K562 (cell line): ENCODE measurements at regions not wholly inside any gene's neighbourhood (a gene's known extent, or its start where the extent isn't known, plus 50 kb on each side); places are given as distances from the start of the nearest gene placed in this dataset.
A peak's percentile ranks its signal among the peaks of the same experiment; 100 is the strongest.

Experiments
- ATAC-seq: fragments of 200-7000 bp; cut with Tn5 transposase; 3 replicates; pipeline ENCODE4 v1.9.1; 2020; ENCODE audit warnings: moderate library complexity
- BruUV-seq: library from RNA; stranded (reverse); fragments of 400-500 nt; replicated peaks from 2 replicates; lab custom pipeline; 2021; lab: Mats Ljungman, UMichigan
- CTCF ChIA-PET: fragments of 300-600 bp; formaldehyde crosslinking; extraction: SDS; loops from one replicate; lab custom pipeline; 2021; ENCODE audit warnings: low intra/inter-chr PET ratio; lab: Yijun Ruan, JAX
- POLR2A ChIA-PET: fragments of 300-600, 350-650 bp; sonication (Branson Sonifier 250); formaldehyde crosslinking; extraction: SDS; loops from one replicate; lab custom pipeline; 2021; ENCODE audit warnings: antibody characterized with exemption, inconsistent platforms; lab: Yijun Ruan, JAX
- DNase-seq, 4 experiments: peaks; one replicate each; pipeline versions ENCODE4 v3.0.0 to v3.0.0-alpha.2; 2011 to 2018; ENCODE audit warnings: low spot score in 3 of 4, mixed read lengths in 3 of 4; ENCODE audit errors: extremely low read depth in 1 of 4
- FAIRE-seq: peaks from 2 replicates; lab custom pipeline; 2011; peaks lifted over from hg19 to GRCh38; lab: Jason Lieb, UNC
- H2AFZ ChIP-seq: 2 replicates; pipeline ENCODE4 v1.6.0; 2011; ENCODE audit warnings: low read depth, low read length, control low read depth, inconsistent platforms
- H3K27ac ChIP-seq: fragments of 200-600 bp; 3 replicates; pipeline ENCODE4 v1.8.0; 2011; ENCODE audit warnings: low read depth, mild to moderate bottlenecking, control low read depth, inconsistent platforms, low read length, moderate library complexity, mixed read lengths; ENCODE audit errors: extremely low read depth
- H3K27me3 ChIP-seq, 2 experiments: fragments of 300-600 bp in 1 of 2; 2 replicates in 1 of 2; 3 replicates in 1 of 2; pipeline versions ENCODE4 v1.6.0 to v1.8.0; 2011; ENCODE audit warnings: inconsistent platforms in 2 of 2, low read length in 2 of 2, mild to moderate bottlenecking in 1 of 2, mixed read lengths in 1 of 2, moderate library complexity in 1 of 2; ENCODE audit not compliant: control insufficient read depth in 2 of 2, insufficient read depth in 2 of 2
- H3K36me3 ChIP-seq: fragments of 300-600 bp; 3 replicates; pipeline ENCODE4 v1.8.0; 2011; ENCODE audit warnings: mild to moderate bottlenecking, low read length, inconsistent platforms; ENCODE audit not compliant: control insufficient read depth, insufficient read depth
- H3K4me1 ChIP-seq, 2 experiments: fragments of 200-600 bp in 1 of 2; replicated peaks in 1 of 2; 2 replicates in 1 of 2; 3 replicates in 1 of 2; pipeline versions ENCODE4 v1.5.1 to v1.8.0; 2011; ENCODE audit warnings: inconsistent platforms in 2 of 2, low read length in 2 of 2, mild to moderate bottlenecking in 1 of 2, mixed read lengths in 1 of 2, moderate library complexity in 1 of 2; ENCODE audit not compliant: control insufficient read depth in 2 of 2, insufficient read depth in 2 of 2
- H3K4me2 ChIP-seq: 2 replicates; pipeline ENCODE4 v1.6.1; 2011; ENCODE audit warnings: low read length, control low read depth, inconsistent platforms, mixed read lengths; ENCODE audit not compliant: insufficient read depth
- H3K4me3 ChIP-seq: fragments of 200-600 bp; sonication (generic), shearing (Covaris generic); 2 replicates; pipeline ENCODE4 v1.5.1; 2016; ENCODE audit warnings: control low read depth, inconsistent platforms
- H3K79me2 ChIP-seq: fragments of 200-600 bp; 3 replicates; pipeline ENCODE4 v1.8.0; 2011; ENCODE audit warnings: low read length, inconsistent platforms; ENCODE audit not compliant: control insufficient read depth, insufficient read depth
- H3K9ac ChIP-seq, 2 experiments: 2 replicates each; pipeline versions ENCODE4 v1.6.0 to v1.6.1; 2011; ENCODE audit warnings: low read depth in 2 of 2, low read length in 2 of 2, control low read depth in 1 of 2, inconsistent platforms in 1 of 2, mild to moderate bottlenecking in 1 of 2, mixed read lengths in 1 of 2; ENCODE audit not compliant: insufficient read depth in 1 of 2
- H3K9me1 ChIP-seq: one replicate; pipeline ENCODE4 v1.6.0; 2011; ENCODE audit warnings: inconsistent platforms, mild to moderate bottlenecking, low read length, moderate library complexity; ENCODE audit not compliant: control insufficient read depth, insufficient read depth
- H3K9me3 ChIP-seq: replicated peaks from 2 replicates; pipeline ENCODE4 v1.5.1; 2011; ENCODE audit warnings: low read depth, low read length, inconsistent platforms; ENCODE audit not compliant: control insufficient read depth, insufficient read depth
- H4K20me1 ChIP-seq: replicated peaks from 2 replicates; pipeline ENCODE4 v1.6.1; 2011; ENCODE audit warnings: low read length, inconsistent platforms, mixed read lengths; ENCODE audit not compliant: control insufficient read depth, insufficient read depth
- ATF7 ChIP-seq: fragments of 450-650 bp; IDR thresholded peaks from 2 replicates; pipeline ENCODE4 v1.7.1; 2014; ENCODE audit warnings: mild to moderate bottlenecking, moderate library complexity
- CEBPG ChIP-seq, 3 experiments: fragments of 200-800 bp in 1 of 3; sonication (Bioruptor generic) in 1 of 3; sonication (generic) in 1 of 3; formaldehyde crosslinking in 1 of 3; IDR thresholded peaks in 2 of 3; conservative IDR thresholded peaks in 1 of 3; 2 replicates each; pipeline versions ENCODE4 v1.6.1 to v1.8.0; 2016 to 2022; ENCODE audit warnings: missing compliant biosample characterization in 2 of 3, missing genetic modification characterization in 2 of 3, mild to moderate bottlenecking in 1 of 3, missing genetic modification reagents in 1 of 3
- CREB1 ChIP-seq, 2 experiments: sonication (generic) in 1 of 2; formaldehyde crosslinking in 1 of 2; IDR thresholded peaks; 2 replicates each; pipeline versions ENCODE4 v1.6.1 to v1.8.0; 2012 to 2022; ENCODE audit warnings: inconsistent platforms in 1 of 2, mild to moderate bottlenecking in 1 of 2, missing genetic modification reagents in 1 of 2, moderate library complexity in 1 of 2
- CTBP1 ChIP-seq: fragments of 450-650 bp; IDR thresholded peaks from 2 replicates; pipeline ENCODE4 v1.6.1; 2016; ENCODE audit warnings: borderline replicate concordance
- DACH1 ChIP-seq: fragments of 450-650 bp; IDR thresholded peaks from 2 replicates; pipeline ENCODE4 v1.6.1; 2018; ENCODE audit not compliant: partially characterized antibody
- DEAF1 ChIP-seq: fragments of 450-650 bp; formaldehyde crosslinking; IDR thresholded peaks from 2 replicates; pipeline ENCODE4 v1.4.0; 2020; ENCODE audit warnings: mild to moderate bottlenecking, moderate library complexity
- EHMT2 ChIP-seq: fragments of 450-650 bp; IDR thresholded peaks from 2 replicates; pipeline ENCODE4 v1.6.1; 2018; ENCODE audit warnings: antibody characterized with exemption
- FIP1L1 ChIP-seq: fragments of 200-400 bp; formaldehyde crosslinking; IDR thresholded peaks from 2 replicates; pipeline ENCODE4 v1.6.1; 2018; ENCODE audit warnings: mild to moderate bottlenecking, low read depth, low read length; ENCODE audit not compliant: poor library complexity, severe bottlenecking
- HOXB6 ChIP-seq: fragments of 250-450 bp; sonication (Bioruptor Pico); IDR thresholded peaks from 2 replicates; pipeline ENCODE4 v1.5.1; 2022; ENCODE audit warnings: mild to moderate bottlenecking, borderline replicate concordance
- PCBP1 ChIP-seq: fragments of 200-400 bp; formaldehyde crosslinking; IDR thresholded peaks from 2 replicates; pipeline ENCODE4 v1.6.1; 2018; ENCODE audit warnings: mild to moderate bottlenecking, low read depth, low read length; ENCODE audit not compliant: poor library complexity, severe bottlenecking
- POLR2AphosphoS5 ChIP-seq: IDR thresholded peaks from 2 replicates; pipeline ENCODE4 v1.6.1; 2011; ENCODE audit warnings: mild to moderate bottlenecking, low read depth, low read length, moderate library complexity; ENCODE audit not compliant: control insufficient read depth, insufficient read depth
- PYGO2 ChIP-seq: fragments of 450-650 bp; IDR thresholded peaks from 2 replicates; pipeline ENCODE4 v1.6.1; 2016; ENCODE audit warnings: mild to moderate bottlenecking, missing genetic modification characterization, moderate library complexity, missing compliant biosample characterization
- RAD51 ChIP-seq: fragments of 450-650 bp; IDR thresholded peaks from 2 replicates; pipeline ENCODE4 v1.7.1; 2016; ENCODE audit warnings: low read depth, mild to moderate bottlenecking, borderline replicate concordance
- SMARCE1 ChIP-seq: fragments of 450-650 bp; IDR thresholded peaks from 2 replicates; pipeline ENCODE4 v1.7.1; 2016; ENCODE audit warnings: mild to moderate bottlenecking
- SRSF7 ChIP-seq: fragments of 200-400 bp; formaldehyde crosslinking; optimal IDR thresholded peaks from 2 replicates; pipeline ENCODE3; 2017; ENCODE audit warnings: mild to moderate bottlenecking, low read depth, low read length
- ZNF165 ChIP-seq: fragments of 250-450 bp; sonication (Bioruptor Pico); IDR thresholded peaks from 2 replicates; pipeline ENCODE4 v1.4.0; 2020; ENCODE audit warnings: borderline replicate concordance
- ZNF511 ChIP-seq: sonication (generic); formaldehyde crosslinking; IDR thresholded peaks from 2 replicates; pipeline ENCODE4 v1.8.0; 2022; ENCODE audit warnings: mild to moderate bottlenecking, missing genetic modification reagents
- WGBS: fragments of 100-300 bp; shearing (Covaris generic); methylation state at CpG from one replicate; pipeline ENCODE4 v1.1.6; 2016; ENCODE audit warnings: low coverage, mixed read lengths; ENCODE audit not compliant: insufficient coverage; ENCODE audit errors: missing lambda C conversion rate; 5-methylcytosine and 5-hydroxymethylcytosine counted together
- in situ Hi-C: fragments of 300-500 bp; cut with MboI; formaldehyde crosslinking; loops from 4 replicates; pipeline ENCODE4 v1.15.0; 2018; ENCODE audit warnings: inconsistent platforms, mixed read lengths
- intact Hi-C: fragments of 100-400 bp; cut with micrococcal nuclease; formaldehyde crosslinking; loops from 2 replicates; pipeline ENCODE4 v1.14.2; 2022
- TF ChIP-seq, protein P1 (sequence below): fragments of 250-450 bp; sonication (Bioruptor Pico); IDR thresholded peaks from 2 replicates; pipeline ENCODE4 v1.8.0; 2021; ENCODE audit warnings: mild to moderate bottlenecking, moderate library complexity
- TF ChIP-seq, protein P2 (sequence below): sonication (generic); formaldehyde crosslinking; IDR thresholded peaks from 2 replicates; pipeline ENCODE4 v1.5.0; 2020; ENCODE audit warnings: missing genetic modification reagents

DNA sequence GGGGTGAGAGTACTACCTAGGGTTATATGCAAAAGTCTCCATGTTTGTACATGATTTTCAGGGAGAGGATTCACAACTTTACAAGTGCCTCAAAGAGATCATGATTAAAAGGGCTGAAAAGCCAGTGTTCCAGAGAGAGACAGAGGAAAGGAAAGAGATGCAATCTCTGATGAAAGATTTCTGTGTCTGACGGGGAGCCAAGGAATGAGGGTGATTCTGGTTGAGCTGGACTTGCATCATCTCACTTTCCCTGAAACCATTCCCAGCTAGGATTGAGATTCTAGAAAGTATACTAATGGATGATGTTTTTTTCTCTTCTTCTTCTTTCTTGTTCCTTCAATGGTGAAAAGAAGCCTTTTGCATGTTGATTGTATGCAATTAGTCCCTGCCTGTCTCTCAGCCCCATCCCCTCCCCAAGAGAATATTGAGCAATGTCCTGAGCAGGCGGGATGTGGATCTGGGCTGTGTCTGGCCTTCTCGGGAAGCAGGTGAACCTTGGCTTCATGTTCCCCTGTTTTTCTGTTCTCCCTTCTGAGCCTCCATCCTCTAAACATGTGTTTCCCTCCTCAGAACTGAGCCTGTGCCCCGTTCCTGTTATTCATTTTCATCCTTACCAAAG, 186.1 kb downstream of the ZNF365 start:
- H3K4me2 ChIP-seq = no peak overlapping the region
- in situ Hi-C loops (no loop called here), intact Hi-C loops (no loop called here)
- H3K79me2 ChIP-seq = no peaks in the 10 kb centered on the region
- WGBS = 4% methylated on average over 4 of the region's 4 CpGs
- BruUV-seq = no TSS peak
- POLR2A ChIA-PET = no interaction called here
- H3K4me3 ChIP-seq = no peak overlapping the region
- no peak for ATAC-seq
- H3K36me3 ChIP-seq = no peaks in the 10 kb centered on the region
- H3K9me3 ChIP-seq = no peaks in the 10 kb centered on the region
- no peak for FAIRE-seq
- no peaks in the 10 kb centered on the region for H3K9me1 ChIP-seq
- CTCF ChIA-PET = no interaction called here
- no peak overlapping the region for H3K9ac ChIP-seq
- no peak for DNase-seq
- no peak overlapping the region for H2AFZ ChIP-seq
- H4K20me1 ChIP-seq = no peaks in the 10 kb centered on the region
- H3K27ac ChIP-seq = no peak overlapping the region
- no peaks in the 10 kb centered on the region for H3K27me3 ChIP-seq
- no peaks in the 10 kb centered on the region for H3K4me1 ChIP-seq
- 0 out of 2 replicates have a peak, but pooled peaks have one; percentile 57 for TF ChIP-seq ZNF165 (CRISPR knock-in tag)
- no peak for TF ChIP-seq DACH1
- TF ChIP-seq ATF7 = no peak
- no peak for TF ChIP-seq DEAF1 (CRISPR knock-in tag)
- no peak for TF ChIP-seq PCBP1
- no peak for TF ChIP-seq CEBPG (CRISPR knock-in tag; IDR thresholded peaks at IDR 0.05)
- TF ChIP-seq CEBPG (tag; conservative IDR thresholded peaks at IDR 0.05 in 1 of 2, IDR thresholded peaks at IDR 0.05 in 1 of 2) = peak; percentile 69 to 72
- no peak for TF ChIP-seq POLR2AphosphoS5
- TF ChIP-seq CTBP1 = no peak
- no peak for TF ChIP-seq EHMT2
- TF ChIP-seq CREB1 (IDR thresholded peaks at IDR 0.05) = no peak
- no peak for TF ChIP-seq CREB1 (CRISPR knock-in tag; IDR thresholded peaks at IDR 0.05)
- no peak for TF ChIP-seq SRSF7
- TF ChIP-seq, protein P1, sequence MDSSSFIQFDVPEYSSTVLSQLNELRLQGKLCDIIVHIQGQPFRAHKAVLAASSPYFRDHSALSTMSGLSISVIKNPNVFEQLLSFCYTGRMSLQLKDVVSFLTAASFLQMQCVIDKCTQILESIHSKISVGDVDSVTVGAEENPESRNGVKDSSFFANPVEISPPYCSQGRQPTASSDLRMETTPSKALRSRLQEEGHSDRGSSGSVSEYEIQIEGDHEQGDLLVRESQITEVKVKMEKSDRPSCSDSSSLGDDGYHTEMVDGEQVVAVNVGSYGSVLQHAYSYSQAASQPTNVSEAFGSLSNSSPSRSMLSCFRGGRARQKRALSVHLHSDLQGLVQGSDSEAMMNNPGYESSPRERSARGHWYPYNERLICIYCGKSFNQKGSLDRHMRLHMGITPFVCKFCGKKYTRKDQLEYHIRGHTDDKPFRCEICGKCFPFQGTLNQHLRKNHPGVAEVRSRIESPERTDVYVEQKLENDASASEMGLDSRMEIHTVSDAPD = no peak
- TF ChIP-seq PYGO2 = no peak
- TF ChIP-seq, protein P2, sequence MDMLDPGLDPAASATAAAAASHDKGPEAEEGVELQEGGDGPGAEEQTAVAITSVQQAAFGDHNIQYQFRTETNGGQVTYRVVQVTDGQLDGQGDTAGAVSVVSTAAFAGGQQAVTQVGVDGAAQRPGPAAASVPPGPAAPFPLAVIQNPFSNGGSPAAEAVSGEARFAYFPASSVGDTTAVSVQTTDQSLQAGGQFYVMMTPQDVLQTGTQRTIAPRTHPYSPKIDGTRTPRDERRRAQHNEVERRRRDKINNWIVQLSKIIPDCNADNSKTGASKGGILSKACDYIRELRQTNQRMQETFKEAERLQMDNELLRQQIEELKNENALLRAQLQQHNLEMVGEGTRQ (CRISPR knock-in tag) = no peak
- TF ChIP-seq ZNF511 (CRISPR knock-in tag) = no peak
- TF ChIP-seq RAD51 = no peak
- no peak for TF ChIP-seq FIP1L1
- TF ChIP-seq HOXB6 (CRISPR knock-in tag) = no peak
- TF ChIP-seq SMARCE1 = no peak
